H9 (cell line): ENCODE measurements at regions not wholly inside any gene's neighbourhood (a gene's known extent, or its start where the extent isn't known, plus 50 kb on each side); places are given as distances from the start of the nearest gene placed in this dataset.

Experiments
- DNase-seq: peaks from one replicate; pipeline ENCODE4 v3.0.0-alpha.2; 2017
- H2AFZ ChIP-seq: one replicate; pipeline ENCODE4 v1.6.1; 2013; ENCODE audit warnings: mild to moderate bottlenecking, low read length, control low read depth, moderate library complexity
- H2AK5ac ChIP-seq: 2 replicates; pipeline ENCODE4 v1.6.1; 2013; ENCODE audit warnings: low read length, control low read depth, mixed read lengths; ENCODE audit not compliant: insufficient read length
- H2BK120ac ChIP-seq: one replicate; pipeline ENCODE4 v1.6.1; 2013; ENCODE audit warnings: low read depth, mild to moderate bottlenecking, low read length, control low read depth, inconsistent platforms; ENCODE audit not compliant: poor library complexity, severe bottlenecking
- H2BK12ac ChIP-seq: 2 replicates; pipeline ENCODE4 v1.6.1; 2013; ENCODE audit warnings: low read length, control low read depth, mixed read lengths, low read depth; ENCODE audit not compliant: insufficient read length
- H2BK15ac ChIP-seq: 2 replicates; pipeline ENCODE4 v1.6.1; 2013; ENCODE audit warnings: low read depth, low read length, control low read depth
- H2BK20ac ChIP-seq: one replicate; pipeline ENCODE4 v1.6.1; 2013; ENCODE audit warnings: low read depth, mild to moderate bottlenecking, low read length, control low read depth, inconsistent platforms; ENCODE audit not compliant: poor library complexity, severe bottlenecking
- H2BK5ac ChIP-seq: 2 replicates; pipeline ENCODE4 v1.6.1; 2013; ENCODE audit warnings: low read length, control low read depth, mixed read lengths; ENCODE audit not compliant: insufficient read length
- H3K14ac ChIP-seq: 2 replicates; pipeline ENCODE4 v1.6.1; 2013; ENCODE audit warnings: low read length, control low read depth; ENCODE audit not compliant: insufficient read depth
- H3K18ac ChIP-seq: 2 replicates; pipeline ENCODE4 v1.6.1; 2013; ENCODE audit warnings: low read depth, mild to moderate bottlenecking, mixed read lengths, low read length, control low read depth; ENCODE audit not compliant: insufficient read length
- H3K23ac ChIP-seq: 2 replicates; pipeline ENCODE4 v1.6.1; 2013; ENCODE audit warnings: low read length, control low read depth, mixed read lengths, low read depth; ENCODE audit not compliant: insufficient read length
- H3K23me2 ChIP-seq: 2 replicates; pipeline ENCODE4 v1.6.1; 2013; ENCODE audit warnings: low read depth, mild to moderate bottlenecking, mixed read lengths, low read length, control low read depth; ENCODE audit not compliant: insufficient read length, poor library complexity, severe bottlenecking
- H3K27ac ChIP-seq: 2 replicates; pipeline ENCODE4 v1.5.1; 2013; ENCODE audit warnings: low read length, control low read depth, mixed read lengths, low read depth; ENCODE audit not compliant: insufficient read length
- H3K27me3 ChIP-seq: 2 replicates; pipeline ENCODE4 v1.6.1; 2013; ENCODE audit warnings: low read length, control low read depth, inconsistent platforms; ENCODE audit not compliant: insufficient read depth
- H3K4ac ChIP-seq: 2 replicates; pipeline ENCODE4 v1.6.1; 2013; ENCODE audit warnings: low read depth, mild to moderate bottlenecking, control low read depth, inconsistent platforms, low read length, moderate library complexity
- H3K4me1 ChIP-seq: 2 replicates; pipeline ENCODE4 v1.6.1; 2013; ENCODE audit warnings: low read length, control low read depth, inconsistent platforms; ENCODE audit not compliant: insufficient read depth
- H3K4me2 ChIP-seq: 2 replicates; pipeline ENCODE4 v1.6.1; 2013; ENCODE audit warnings: low read length, control low read depth, mixed read lengths; ENCODE audit not compliant: insufficient read length, insufficient read depth
- H3K56ac ChIP-seq: 2 replicates; pipeline ENCODE4 v1.6.1; 2013; ENCODE audit warnings: low read depth, mild to moderate bottlenecking, mixed read lengths, low read length, control low read depth; ENCODE audit not compliant: insufficient read length
- H3K79me1 ChIP-seq: 2 replicates; pipeline ENCODE4 v1.6.1; 2013; ENCODE audit warnings: low read depth, mild to moderate bottlenecking, moderate library complexity, low read length, control low read depth, inconsistent platforms; ENCODE audit not compliant: insufficient read depth, poor library complexity, severe bottlenecking
- H3K79me2 ChIP-seq: 2 replicates; pipeline ENCODE4 v1.6.1; 2013; ENCODE audit warnings: low read length, control low read depth, inconsistent platforms; ENCODE audit not compliant: insufficient read depth
- H3K9ac ChIP-seq: 2 replicates; pipeline ENCODE4 v1.6.1; 2013; ENCODE audit warnings: low read length, control low read depth, mixed read lengths; ENCODE audit not compliant: insufficient read length; ENCODE audit errors: extremely low read depth
- H3K9me3 ChIP-seq: one replicate; pipeline ENCODE4 v1.6.1; 2013; ENCODE audit warnings: low read depth, low read length, inconsistent platforms; ENCODE audit not compliant: control insufficient read depth
- H3T11ph ChIP-seq: one replicate; pipeline ENCODE4 v1.6.1; 2013; ENCODE audit warnings: mild to moderate bottlenecking, low read length, control low read depth, inconsistent platforms
- H4K20me1 ChIP-seq: one replicate; pipeline ENCODE4 v1.6.1; 2013; ENCODE audit not compliant: control insufficient read depth, insufficient read length, insufficient read depth
- H4K5ac ChIP-seq: 2 replicates; pipeline ENCODE4 v1.6.1; 2013; ENCODE audit warnings: low read depth, mild to moderate bottlenecking, mixed read lengths, low read length, control low read depth; ENCODE audit not compliant: insufficient read length
- H4K8ac ChIP-seq: replicated peaks from 2 replicates; pipeline ENCODE4 v1.6.1; 2013; ENCODE audit warnings: low read length, control low read depth, mixed read lengths, low read depth; ENCODE audit not compliant: insufficient read length
- H4K91ac ChIP-seq: 2 replicates; pipeline ENCODE4 v1.6.1; 2013; ENCODE audit warnings: low read depth, mild to moderate bottlenecking, moderate library complexity, mixed read lengths, low read length, control low read depth; ENCODE audit not compliant: insufficient read length
- H3K27ac Mint-ChIP-seq, 3 experiments: 2 replicates in 2 of 3; 3 replicates in 1 of 3; pipeline ENCODE4 v1.8.0; 2020 to 2021; ENCODE audit warnings: mixed read lengths in 3 of 3, mild to moderate bottlenecking in 1 of 3, moderate library complexity in 1 of 3
- H3K27me3 Mint-ChIP-seq: 2 replicates; pipeline ENCODE4 v1.8.0; 2021; ENCODE audit warnings: low read depth, mild to moderate bottlenecking, moderate library complexity, mixed read lengths
- H3K36me3 Mint-ChIP-seq, 3 experiments: 2 replicates in 2 of 3; 3 replicates in 1 of 3; pipeline ENCODE4 v1.8.0; 2020 to 2021; ENCODE audit warnings: low read depth in 3 of 3, mixed read lengths in 3 of 3; ENCODE audit not compliant: insufficient read depth in 1 of 3
- H3K4me1 Mint-ChIP-seq, 2 experiments: 2 replicates each; pipeline ENCODE4 v1.8.0; 2020; ENCODE audit warnings: mixed read lengths in 2 of 2
- H3K4me3 Mint-ChIP-seq, 2 experiments: 2 replicates in 1 of 2; 3 replicates in 1 of 2; pipeline ENCODE4 v1.8.0; 2020 to 2021; ENCODE audit warnings: mild to moderate bottlenecking in 2 of 2, mixed read lengths in 2 of 2, moderate library complexity in 1 of 2
- H3K9me3 Mint-ChIP-seq, 2 experiments: 2 replicates in 1 of 2; 3 replicates in 1 of 2; pipeline ENCODE4 v1.8.0; 2020; ENCODE audit warnings: mild to moderate bottlenecking in 2 of 2, mixed read lengths in 2 of 2, moderate library complexity in 1 of 2
- WGBS: extraction: QIAGEN DNeasy Blood & Tissue Kit; methylation state at CpG from one replicate; pipeline ENCODE4 v1.1.7; 2013; ENCODE audit warnings: missing lambda C conversion rate, low lambda C conversion rate, mixed read lengths; ENCODE audit not compliant: insufficient read length; ENCODE audit errors: extremely low coverage; 5-methylcytosine and 5-hydroxymethylcytosine counted together
- TF ChIP-seq, protein P1 (sequence below): fragments of 200-600 bp; sonication (generic); conservative IDR thresholded peaks from 3 replicates; pipeline ENCODE4 v1.8.0; 2021; ENCODE audit warnings: antibody characterized with exemption, mild to moderate bottlenecking

DNA sequence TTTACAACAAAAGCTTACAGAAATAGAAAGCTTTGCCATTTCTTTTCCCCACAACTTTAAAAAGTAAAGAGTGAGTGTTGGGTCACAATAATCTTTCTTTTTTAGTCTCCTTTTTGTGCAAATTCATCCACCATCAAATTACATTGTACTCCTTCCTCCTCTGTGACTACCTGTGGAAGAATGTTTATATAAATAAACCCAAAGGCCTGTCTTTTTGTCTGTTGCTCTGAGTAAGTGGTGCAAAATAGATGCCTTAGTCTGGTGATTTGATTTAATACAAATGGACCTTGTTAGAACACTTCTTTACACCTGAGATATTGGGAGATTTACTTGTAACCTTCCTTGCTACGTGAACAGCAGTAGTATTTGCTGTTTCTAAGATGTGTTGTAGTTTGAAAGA is 53.5 kb upstream of the TAF11L2 start:
- Histone ChIP-seq H3K14ac (no peak overlapping the region), H3K4me1 (no peaks in the 10 kb centered on the region), H4K20me1 (no peaks in the 10 kb centered on the region), H3K56ac (no peak overlapping the region), H2AFZ (no peak overlapping the region), H4K5ac (no peak overlapping the region), H3K79me1 (no peaks in the 10 kb centered on the region), H3T11ph (no peak overlapping the region), H2BK120ac (no peak overlapping the region), H2BK12ac (no peak overlapping the region), H3K9me3 (no peaks in the 10 kb centered on the region), H4K8ac (no peak overlapping the region), H2BK15ac (no peak overlapping the region), H3K4me2 (no peak overlapping the region), H3K18ac (no peak overlapping the region), H2BK5ac (no peak overlapping the region), H3K27ac (no peak overlapping the region), H3K9ac (no peak overlapping the region), H3K27me3 (no peaks in the 10 kb centered on the region), H4K91ac (no peak overlapping the region), H3K4ac (no peak overlapping the region), H3K23ac (no peak overlapping the region), H2AK5ac (no peak overlapping the region), H3K23me2 (no peaks in the 10 kb centered on the region), H2BK20ac (no peak overlapping the region), H3K79me2 (no peaks in the 10 kb centered on the region)
- H3K4me1 Mint-ChIP-seq, result no peaks in the 10 kb centered on the region; a peak in 1 of 4 replicates
- WGBS, result no CpG with 5 or more reads among the region's 1 CpG
- no peak overlapping the region for H3K4me3 Mint-ChIP-seq
- H3K9me3 Mint-ChIP-seq, result peaks cover 2 to 4% of the 10 kb centered on the region in 2 experiments; a peak in 2 of 5 replicates
- H3K27me3 Mint-ChIP-seq, result no peaks in the 10 kb centered on the region
- peaks cover 0 to 12% (median 0%) of the 10 kb centered on the region in 3 experiments; a peak in 2 of 7 replicates for H3K36me3 Mint-ChIP-seq
- no peak overlapping the region for H3K27ac Mint-ChIP-seq
- DNase-seq, result no peak
- TF ChIP-seq, protein P1, sequence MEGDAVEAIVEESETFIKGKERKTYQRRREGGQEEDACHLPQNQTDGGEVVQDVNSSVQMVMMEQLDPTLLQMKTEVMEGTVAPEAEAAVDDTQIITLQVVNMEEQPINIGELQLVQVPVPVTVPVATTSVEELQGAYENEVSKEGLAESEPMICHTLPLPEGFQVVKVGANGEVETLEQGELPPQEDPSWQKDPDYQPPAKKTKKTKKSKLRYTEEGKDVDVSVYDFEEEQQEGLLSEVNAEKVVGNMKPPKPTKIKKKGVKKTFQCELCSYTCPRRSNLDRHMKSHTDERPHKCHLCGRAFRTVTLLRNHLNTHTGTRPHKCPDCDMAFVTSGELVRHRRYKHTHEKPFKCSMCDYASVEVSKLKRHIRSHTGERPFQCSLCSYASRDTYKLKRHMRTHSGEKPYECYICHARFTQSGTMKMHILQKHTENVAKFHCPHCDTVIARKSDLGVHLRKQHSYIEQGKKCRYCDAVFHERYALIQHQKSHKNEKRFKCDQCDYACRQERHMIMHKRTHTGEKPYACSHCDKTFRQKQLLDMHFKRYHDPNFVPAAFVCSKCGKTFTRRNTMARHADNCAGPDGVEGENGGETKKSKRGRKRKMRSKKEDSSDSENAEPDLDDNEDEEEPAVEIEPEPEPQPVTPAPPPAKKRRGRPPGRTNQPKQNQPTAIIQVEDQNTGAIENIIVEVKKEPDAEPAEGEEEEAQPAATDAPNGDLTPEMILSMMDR, result no peak
